ENCODE measurements at regions not wholly inside any gene's neighbourhood (a gene's known extent, or its start where the extent isn't known, plus 50 kb on each side); places are given as distances from the start of the nearest gene placed in this dataset.

- Histone ChIP-seq H3K14ac (replicated peaks; ENCODE audit: low read depth, low read length) (no peak overlapping the region), H3K9me1 (ENCODE audit: insufficient read depth, low read length) (no peaks in the 10 kb centered on the region), H4K91ac (ENCODE audit: insufficient read depth, low read depth, low read length) (no peak overlapping the region), H2BK20ac (ENCODE audit: low read depth, low read length) (no peak overlapping the region), H2BK5ac (ENCODE audit: low read depth, low read length, poor library complexity, severe bottlenecking) (no peak overlapping the region), H3K9ac (ENCODE audit: low read depth, low read length) (no peak overlapping the region), H3K4me3 (ENCODE audit: insufficient read depth, low read depth, low read length) (no peak overlapping the region), H3K27me3 (ENCODE audit: control insufficient read depth, insufficient read depth, low read length) (no peaks in the 10 kb centered on the region), H4K20me1 (ENCODE audit: insufficient read depth, low read length) (no peaks in the 10 kb centered on the region), H2AK9ac (replicated peaks; ENCODE audit: low read depth, low read length, poor library complexity) (no peak overlapping the region), H3K27ac (ENCODE audit: insufficient read depth, low read length) (no peak overlapping the region), H4K8ac (ENCODE audit: low read depth in 2 of 2, low read length in 2 of 2) (no peak overlapping the region), H3K56ac (ENCODE audit: extremely low read depth, insufficient read depth, low read length) (no peak overlapping the region), H3K18ac (ENCODE audit: low read depth, low read length) (no peak overlapping the region), H3K23ac (ENCODE audit: low read depth, low read length) (no peak overlapping the region), H3K4ac (ENCODE audit: low read depth, low read length) (no peak overlapping the region), H2BK15ac (ENCODE audit: low read depth, low read length) (no peak overlapping the region), H3K79me1 (ENCODE audit: low read depth in 1 of 2, low read length in 2 of 2) (no peaks in the 10 kb centered on the region), H3K4me1 (ENCODE audit: control insufficient read depth, insufficient read depth, low read length) (no peaks in the 10 kb centered on the region), H4K5ac (ENCODE audit: low read depth, low read length) (no peak overlapping the region), H2AFZ (replicated peaks; ENCODE audit: low read length, poor library complexity) (no peak overlapping the region), H3K36me3 (ENCODE audit: control insufficient read depth, insufficient read depth, low read length) (no peaks in the 10 kb centered on the region), H3K4me2 (ENCODE audit: low read depth, low read length) (no peak overlapping the region), H2BK120ac (ENCODE audit: low read depth, low read length) (no peak overlapping the region), H2AK5ac (ENCODE audit: low read depth, low read length) (no peak overlapping the region), H3K9me3 (ENCODE audit: control insufficient read depth, insufficient read depth, low read length) (peaks cover 41% of the 10 kb centered on the region)
- CTCF ChIA-PET, result no interaction called here
- in situ Hi-C loops (cut with MboI; ENCODE audit: low sequenced_read_pairs), result no loop called here
- DNase-seq (no peak), ATAC-seq (ENCODE audit: low read depth) (no peak)
- dilution Hi-C loops (cut with HindIII; ENCODE audit: low sequenced_read_pairs, unreplicated experiment), result no loop called here
- TF ChIP-seq RAD21 (IDR thresholded peaks at IDR 0.05; ENCODE audit: low read length) (no peak), MXI1 (IDR thresholded peaks at IDR 0.05; ENCODE audit: borderline replicate concordance, low read depth, low read length) (no peak), BHLHE40 (IDR thresholded peaks at IDR 0.05; ENCODE audit: low read depth, low read length) (no peak)
- no TSS peak for BruUV-seq (replicated peaks)
- POLR2A ChIA-PET (ENCODE audit: unreplicated experiment), result no interaction called here
- intact Hi-C loops (cut with micrococcal nuclease), result no loop called here
- no CpG with 5 or more reads among the region's 2 CpGs for WGBS, 2 experiments (ENCODE audit: extremely low coverage in 2 of 2, insufficient read length in 1 of 2)
Observed at GRCh38 chr15:93250209-93250608, 161.2 kb upstream of the RGMA start.
